B cell (primary cell): ENCODE measurements at regions not wholly inside any gene's neighbourhood (a gene's known extent, or its start where the extent isn't known, plus 50 kb on each side); places are given as distances from the start of the nearest gene placed in this dataset.

Experiments
- ATAC-seq: fragments of 200-7000 bp; cut with Tn5 transposase; one replicate; pipeline ENCODE4 v1.10.0; 2021; ENCODE audit warnings: low read depth, mild to moderate bottlenecking, moderate number of reproducible peaks, moderate library complexity
- CTCF ChIA-PET: fragments of 350-600 bp; sonication (Branson Sonifier 250); formaldehyde crosslinking; loops from one replicate; lab custom pipeline; 2021; ENCODE audit warnings: antibody characterized with exemption, inconsistent platforms; lab: Charles Lee
- POLR2A ChIA-PET: fragments of 350-600 bp; sonication (Branson Sonifier 250); formaldehyde crosslinking; loops from one replicate; lab custom pipeline; 2021; ENCODE audit warnings: antibody characterized with exemption; lab: Charles Lee
- DNase-seq: peaks from one replicate; pipeline ENCODE4 v3.0.0; 2013
- H2AFZ ChIP-seq: 2 replicates; pipeline ENCODE4 v1.6.1; 2012; ENCODE audit warnings: mild to moderate bottlenecking, low read depth, low read length; ENCODE audit not compliant: insufficient read depth, poor library complexity, severe bottlenecking
- H3K27ac ChIP-seq, 2 donors: 1 replicate in 1 of 2; 2 replicates in 1 of 2; pipeline ENCODE4 v1.5.1; 2012 to 2013; ENCODE audit warnings: low read length in 2 of 2, mild to moderate bottlenecking in 2 of 2, moderate library complexity in 1 of 2
- H3K27me3 ChIP-seq, 4 experiments: fragments of 200-600 bp in 1 of 4; sonication (generic) in 1 of 4; replicated peaks in 1 of 4; 1 replicate in 2 of 4; 2 replicates in 2 of 4; pipeline versions ENCODE4 v1.6.1 to v1.7.0; 2013 to 2016; ENCODE audit warnings: low read length in 3 of 4, mild to moderate bottlenecking in 2 of 4, mixed read lengths in 1 of 4, moderate library complexity in 1 of 4; ENCODE audit not compliant: insufficient read depth in 4 of 4, control insufficient read depth in 3 of 4; ENCODE audit errors: control extremely low read depth in 1 of 4
- H3K36me3 ChIP-seq, 2 experiments: replicated peaks in 1 of 2; 1 replicate in 1 of 2; 2 replicates in 1 of 2; pipeline versions ENCODE4 v1.6.1 to v1.7.1; 2013; ENCODE audit warnings: low read length in 1 of 2; ENCODE audit not compliant: insufficient read depth in 2 of 2, control insufficient read depth in 1 of 2; ENCODE audit errors: control extremely low read depth in 1 of 2, extremely low read depth in 1 of 2
- H3K4me1 ChIP-seq, 2 donors: fragments of 200-600 bp in 1 of 2; sonication (generic) in 1 of 2; 1 replicate in 1 of 2; 2 replicates in 1 of 2; pipeline versions ENCODE4 v1.5.1 to v1.6.1; 2013 to 2017; ENCODE audit warnings: low read length in 2 of 2; ENCODE audit not compliant: control insufficient read depth in 2 of 2, insufficient read depth in 2 of 2
- H3K4me2 ChIP-seq: replicated peaks from 2 replicates; pipeline ENCODE3; 2012; ENCODE audit warnings: mild to moderate bottlenecking, low read depth, low read length; ENCODE audit not compliant: poor library complexity, severe bottlenecking
- H3K4me3 ChIP-seq, 5 experiments: fragments of 200-600 bp in 1 of 5; sonication (generic) in 1 of 5; 1 replicate in 3 of 5; 2 replicates in 2 of 5; pipeline versions ENCODE4 v1.5.1 to v1.7.0; 2011 to 2016; ENCODE audit warnings: low read length in 4 of 5, mild to moderate bottlenecking in 4 of 5, low read depth in 2 of 5, control low read depth in 1 of 5, moderate library complexity in 1 of 5; ENCODE audit not compliant: insufficient read depth in 1 of 5; ENCODE audit errors: control extremely low read depth in 1 of 5, extremely low read depth in 1 of 5
- H3K79me2 ChIP-seq: fragments of 200-600 bp; sonication (generic); one replicate; pipeline ENCODE4 v1.6.0; 2016; ENCODE audit warnings: low read length; ENCODE audit not compliant: control insufficient read depth, insufficient read depth
- H3K9ac ChIP-seq: fragments of 200-600 bp; sonication (generic); 2 replicates; pipeline ENCODE4 v1.6.1; 2017; ENCODE audit warnings: mild to moderate bottlenecking, low read length, moderate library complexity
- H3K9me3 ChIP-seq, 3 donors: one replicate each; pipeline versions ENCODE4 v1.6.1 to v1.7.1; 2013; ENCODE audit warnings: low read length in 2 of 3; ENCODE audit not compliant: control insufficient read depth in 2 of 3, insufficient read depth in 1 of 3; ENCODE audit errors: control extremely low read depth in 1 of 3
- H4K20me1 ChIP-seq: 2 replicates; pipeline ENCODE4 v1.6.0; 2012; ENCODE audit warnings: mild to moderate bottlenecking, low read length; ENCODE audit not compliant: insufficient read depth, control insufficient read depth, poor library complexity, severe bottlenecking
- H3K27ac Mint-ChIP-seq: one replicate; pipeline ENCODE4 v1.8.0; 2021; ENCODE audit warnings: mixed read lengths
- H3K27me3 Mint-ChIP-seq: one replicate; pipeline ENCODE4 v1.8.0; 2021; ENCODE audit warnings: mixed read lengths
- H3K4me1 Mint-ChIP-seq: one replicate; pipeline ENCODE4 v1.8.0; 2021; ENCODE audit warnings: mixed read lengths
- H3K4me3 Mint-ChIP-seq: one replicate; pipeline ENCODE4 v1.8.0; 2021; ENCODE audit warnings: mixed read lengths
- H3K9me3 Mint-ChIP-seq: one replicate; pipeline ENCODE4 v1.8.0; 2022; ENCODE audit warnings: mixed read lengths; ENCODE audit not compliant: insufficient read depth
- EZH2 ChIP-seq: IDR thresholded peaks from 2 replicates; pipeline ENCODE4 v1.6.1; 2012; ENCODE audit warnings: borderline replicate concordance, low read depth, mild to moderate bottlenecking, moderate library complexity, low read length; ENCODE audit not compliant: insufficient read depth, poor library complexity, severe bottlenecking
- WGBS: methylation state at CpG from one replicate; pipeline ENCODE4 v1.1.5; 2013; ENCODE audit warnings: missing lambda C conversion rate; ENCODE audit not compliant: insufficient coverage; 5-methylcytosine and 5-hydroxymethylcytosine counted together
- intact Hi-C: fragments of 100-400 bp; cut with micrococcal nuclease; formaldehyde crosslinking; loops from one replicate; pipeline ENCODE4 v1.10.0; 2022
- TF ChIP-seq, protein P1 (sequence below): fragments of 200-600 bp; IDR thresholded peaks from one replicate; pipeline ENCODE4 v1.8.0; 2022; ENCODE audit warnings: antibody characterized with exemption, mild to moderate bottlenecking

DNA sequence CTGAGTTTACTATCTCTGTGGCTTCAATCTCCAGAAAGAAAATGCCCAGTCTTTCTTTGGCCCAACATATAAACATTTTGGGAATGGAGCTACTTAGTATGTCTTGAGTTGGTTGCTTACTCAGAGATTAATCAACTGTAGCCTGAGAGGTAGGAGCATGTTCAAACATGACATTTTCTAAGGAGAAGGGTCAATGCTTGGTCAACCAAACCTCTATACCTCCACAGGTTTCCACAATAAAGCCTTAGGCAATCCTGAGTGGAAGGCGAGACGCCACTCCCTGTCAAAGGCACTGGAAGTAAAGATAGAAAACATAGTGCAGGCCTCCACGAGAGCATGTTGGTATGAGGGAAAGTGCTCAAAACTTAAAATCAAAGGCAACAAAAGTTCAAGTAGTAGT is 411.4 kb downstream of the KCTD16 start:
- no peaks in the 10 kb centered on the region for H4K20me1 ChIP-seq

DNA sequence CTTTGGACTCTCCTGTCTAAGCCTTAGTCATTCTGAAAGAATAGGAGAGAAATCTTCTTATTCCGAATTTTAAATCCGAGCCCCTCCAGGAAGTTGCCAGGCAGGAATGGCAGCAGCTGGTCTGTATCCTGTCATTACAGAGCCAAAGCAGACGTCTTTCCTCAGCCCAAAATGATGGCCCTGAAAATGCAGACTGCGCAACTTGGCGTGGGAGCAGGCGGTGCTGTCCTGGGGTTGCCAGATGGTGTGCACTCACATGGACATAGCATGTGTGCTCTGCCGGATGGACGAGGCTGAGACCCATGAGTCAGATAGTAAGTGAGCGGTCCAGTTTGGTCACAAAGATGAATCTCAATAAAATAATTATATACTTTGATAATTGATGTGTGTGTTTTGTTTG is 410.4 kb downstream of the KCTD16 start:
- Histone ChIP-seq H3K4me1 (no peaks in the 10 kb centered on the region), H3K9ac (no peak overlapping the region), H3K4me3 (no peak overlapping the region), H2AFZ (no peak overlapping the region), H4K20me1 (no peaks in the 10 kb centered on the region), H3K27ac (no peak overlapping the region), H3K4me2 (no peak overlapping the region), H3K36me3 (no peaks in the 10 kb centered on the region), H3K79me2 (no peaks in the 10 kb centered on the region), H3K27me3 (no peaks in the 10 kb centered on the region), H3K9me3 (no peaks in the 10 kb centered on the region)
- TF ChIP-seq, protein P1, sequence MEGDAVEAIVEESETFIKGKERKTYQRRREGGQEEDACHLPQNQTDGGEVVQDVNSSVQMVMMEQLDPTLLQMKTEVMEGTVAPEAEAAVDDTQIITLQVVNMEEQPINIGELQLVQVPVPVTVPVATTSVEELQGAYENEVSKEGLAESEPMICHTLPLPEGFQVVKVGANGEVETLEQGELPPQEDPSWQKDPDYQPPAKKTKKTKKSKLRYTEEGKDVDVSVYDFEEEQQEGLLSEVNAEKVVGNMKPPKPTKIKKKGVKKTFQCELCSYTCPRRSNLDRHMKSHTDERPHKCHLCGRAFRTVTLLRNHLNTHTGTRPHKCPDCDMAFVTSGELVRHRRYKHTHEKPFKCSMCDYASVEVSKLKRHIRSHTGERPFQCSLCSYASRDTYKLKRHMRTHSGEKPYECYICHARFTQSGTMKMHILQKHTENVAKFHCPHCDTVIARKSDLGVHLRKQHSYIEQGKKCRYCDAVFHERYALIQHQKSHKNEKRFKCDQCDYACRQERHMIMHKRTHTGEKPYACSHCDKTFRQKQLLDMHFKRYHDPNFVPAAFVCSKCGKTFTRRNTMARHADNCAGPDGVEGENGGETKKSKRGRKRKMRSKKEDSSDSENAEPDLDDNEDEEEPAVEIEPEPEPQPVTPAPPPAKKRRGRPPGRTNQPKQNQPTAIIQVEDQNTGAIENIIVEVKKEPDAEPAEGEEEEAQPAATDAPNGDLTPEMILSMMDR, result no peak
- TF ChIP-seq EZH2, result no peak
- intact Hi-C loops, result no loop called here
- no peaks in the 10 kb centered on the region for H3K27me3 Mint-ChIP-seq
- CTCF ChIA-PET, result no interaction called here
- H3K9me3 Mint-ChIP-seq, result no peaks in the 10 kb centered on the region
- POLR2A ChIA-PET, result no interaction called here
- H3K4me3 Mint-ChIP-seq, result no peak overlapping the region
- no peak for DNase-seq
- 93% methylated on average over 6 of the region's 9 CpGs for WGBS
- no peak for ATAC-seq
- no peak overlapping the region for H3K27ac Mint-ChIP-seq
- no peaks in the 10 kb centered on the region for H3K4me1 Mint-ChIP-seq

More for the DNA sequence above, 411.4 kb downstream of the KCTD16 start:
- TF ChIP-seq, protein P1, result no peak
- Histone ChIP-seq H3K4me1 (no peaks in the 10 kb centered on the region), H3K4me2 (no peak overlapping the region), H3K9me3 (no peaks in the 10 kb centered on the region), H2AFZ (no peak overlapping the region), H3K27ac (no peak overlapping the region), H3K4me3 (no peak overlapping the region), H3K79me2 (no peaks in the 10 kb centered on the region), H3K27me3 (no peaks in the 10 kb centered on the region), H3K9ac (no peak overlapping the region), H3K36me3 (no peaks in the 10 kb centered on the region)
- DNase-seq (no peak), ATAC-seq (no peak)
- Mint-ChIP-seq H3K4me1 (no peaks in the 10 kb centered on the region), H3K27ac (no peak overlapping the region), H3K4me3 (no peak overlapping the region), H3K27me3 (no peaks in the 10 kb centered on the region), H3K9me3 (no peaks in the 10 kb centered on the region)
- ChIA-PET CTCF (no interaction called here), POLR2A (no interaction called here)
- intact Hi-C loops, result no loop called here
- WGBS, result no CpG with 5 or more reads among the region's 3 CpGs
